ENCODE measurements at regions not wholly inside any gene's neighbourhood (a gene's known extent, or its start where the extent isn't known, plus 50 kb on each side); places are given as distances from the start of the nearest gene placed in this dataset.

- no peak overlapping the region for H3K4me3 ChIP-seq (ENCODE audit: low read depth, low read length)
- no peak for DNase-seq (ENCODE audit: low read depth)
- TF ChIP-seq CTCF (IDR thresholded peaks at IDR 0.05; ENCODE audit: control insufficient read depth, extremely low read depth, insufficient read depth) = no peak
Measured at GRCh38 chr13:44169018-44169911, 204.4 kb upstream of the SERP2 start.

GRCh38 chr13:44170731-44171130 lies 202.9 kb upstream of the SERP2 start:
- H3K4me3 ChIP-seq (ENCODE audit: low read depth, low read length) = no peak overlapping the region
- DNase-seq (ENCODE audit: low read depth) = no peak
- no peak for TF ChIP-seq CTCF (IDR thresholded peaks at IDR 0.05; ENCODE audit: control insufficient read depth, extremely low read depth, insufficient read depth)

- DNase-seq (ENCODE audit: low read depth) = no peak
- TF ChIP-seq CTCF (IDR thresholded peaks at IDR 0.05; ENCODE audit: control insufficient read depth, extremely low read depth, insufficient read depth) = no peak
- no peak overlapping the region for H3K4me3 ChIP-seq (ENCODE audit: low read depth, low read length)
Measured at GRCh38 chr13:44171156-44171555, 202.5 kb upstream of the SERP2 start.

- DNase-seq (ENCODE audit: low read depth) = no peak
- no peak overlapping the region for H3K4me3 ChIP-seq (ENCODE audit: low read depth, low read length)
- TF ChIP-seq CTCF (IDR thresholded peaks at IDR 0.05; ENCODE audit: control insufficient read depth, extremely low read depth, insufficient read depth) = no peak
Measured at GRCh38 chr13:44171861-44172260, 201.8 kb upstream of the SERP2 start.

- no peak for TF ChIP-seq CTCF (IDR thresholded peaks at IDR 0.05; ENCODE audit: control insufficient read depth, extremely low read depth, insufficient read depth)
- DNase-seq (ENCODE audit: low read depth) = no peak
- no peak overlapping the region for H3K4me3 ChIP-seq (ENCODE audit: low read depth, low read length)
Measured at GRCh38 chr13:44172281-44172810, 201.3 kb upstream of the SERP2 start.

- H3K4me3 ChIP-seq (ENCODE audit: low read depth, low read length) = no peak overlapping the region
- no peak for DNase-seq (ENCODE audit: low read depth)
- TF ChIP-seq CTCF (IDR thresholded peaks at IDR 0.05; ENCODE audit: control insufficient read depth, extremely low read depth, insufficient read depth) = no peak
Measured at GRCh38 chr13:44174769-44175425, 198.7 kb upstream of the SERP2 start.

All from LNCaP clone FGC (cell line).